Calu3 (cell line): ENCODE measurements at regions not wholly inside any gene's neighbourhood (a gene's known extent, or its start where the extent isn't known, plus 50 kb on each side); places are given as distances from the start of the nearest gene placed in this dataset.

ENCODE experiments used
- BruUV-seq: library from RNA; stranded (reverse); fragments of 400-500 nt; replicated peaks from 2 replicates; lab custom pipeline; 2021; lab: Mats Ljungman, UMichigan
- CTCF ChIA-PET: fragments of 300-600 bp; sonication (Branson Sonifier 250); formaldehyde crosslinking; loops from one replicate; lab custom pipeline; 2022; ENCODE audit warnings: antibody characterized with exemption; lab: Charles Lee
- DNase-seq: peaks from one replicate; pipeline ENCODE4 v3.0.0; 2022
- H3K27ac Mint-ChIP-seq: one replicate; pipeline ENCODE4 v1.8.0; 2022; ENCODE audit warnings: mixed read lengths; ENCODE audit not compliant: unreplicated experiment
- H3K27me3 Mint-ChIP-seq: one replicate; pipeline ENCODE4 v1.8.0; 2022; ENCODE audit warnings: mixed read lengths; ENCODE audit not compliant: unreplicated experiment
- H3K36me3 Mint-ChIP-seq: one replicate; pipeline ENCODE4 v1.8.0; 2022; ENCODE audit warnings: mild to moderate bottlenecking, moderate library complexity, mixed read lengths; ENCODE audit not compliant: insufficient read depth, unreplicated experiment
- H3K4me1 Mint-ChIP-seq: one replicate; pipeline ENCODE4 v1.8.0; 2022; ENCODE audit warnings: mild to moderate bottlenecking, low read depth, mixed read lengths; ENCODE audit not compliant: unreplicated experiment
- H3K4me3 Mint-ChIP-seq: one replicate; pipeline ENCODE4 v1.8.0; 2022; ENCODE audit warnings: mild to moderate bottlenecking, low read depth, moderate library complexity, mixed read lengths; ENCODE audit not compliant: unreplicated experiment
- H3K9me3 Mint-ChIP-seq: one replicate; pipeline ENCODE4 v1.8.0; 2022; ENCODE audit warnings: low read depth, mixed read lengths; ENCODE audit not compliant: unreplicated experiment
- CTCF ChIP-seq: fragments of 200-600 bp; IDR thresholded peaks from one replicate; pipeline ENCODE4 v1.8.0; 2022; ENCODE audit warnings: antibody characterized with exemption; ENCODE audit not compliant: unreplicated experiment
- intact Hi-C: fragments of 100-400 bp; cut with micrococcal nuclease; formaldehyde crosslinking; loops from one replicate; pipeline ENCODE4 v1.10.0; 2022; ENCODE audit not compliant: unreplicated experiment

GRCh38 chr4:19776929-19777328, 474.8 kb upstream of the SLIT2 start:
- no peaks in the 10 kb centered on the region for H3K27me3 Mint-ChIP-seq
- BruUV-seq, result no TSS peak
- H3K9me3 Mint-ChIP-seq, result no peaks in the 10 kb centered on the region
- TF ChIP-seq CTCF, result no peak
- no peak for DNase-seq
- no peak overlapping the region for H3K4me3 Mint-ChIP-seq
- H3K27ac Mint-ChIP-seq, result peak overlapping the region; percentile 90
- peaks cover 8% of the 10 kb centered on the region for H3K36me3 Mint-ChIP-seq
- H3K4me1 Mint-ChIP-seq, result peaks cover 47% of the 10 kb centered on the region
- CTCF ChIA-PET, result no interaction called here
- intact Hi-C loops, result loop anchor here (5.0 to 10.0 kb wide), 3 partner anchors 40 to 468 kb away; no protein-coding TSS in a partner anchor

- peaks cover 42% of the 10 kb centered on the region for H3K4me1 Mint-ChIP-seq
- no TSS peak for BruUV-seq
- no peaks in the 10 kb centered on the region for H3K27me3 Mint-ChIP-seq
- CTCF ChIA-PET, result no interaction called here
- peak; percentile 47 for DNase-seq
- no peak for TF ChIP-seq CTCF
- H3K36me3 Mint-ChIP-seq, result peaks cover 8% of the 10 kb centered on the region
- peak overlapping the region; percentile 90 for H3K27ac Mint-ChIP-seq
- H3K4me3 Mint-ChIP-seq, result peak overlapping the region; percentile 57
- no peaks in the 10 kb centered on the region for H3K9me3 Mint-ChIP-seq
- intact Hi-C loops, result loop anchor here (5.0 to 10.0 kb wide), 3 partner anchors 39 to 469 kb away; no protein-coding TSS in a partner anchor
These were observed 475.7 kb upstream of the SLIT2 start for GRCh38 chr4:19776021-19776459.

GRCh38 chr4:19774690-19775256, 476.9 kb upstream of the SLIT2 start:
- Mint-ChIP-seq H3K9me3 (peaks cover 3% of the 10 kb centered on the region), H3K27ac (no peak overlapping the region)
- intact Hi-C loops, result loop anchor here (5.0 to 10.0 kb wide), 3 partner anchors 37 to 470 kb away; no protein-coding TSS in a partner anchor

GRCh38 chr4:19772581-19772980, 479.1 kb upstream of the SLIT2 start:
- Mint-ChIP-seq H3K9me3 (peaks cover 3% of the 10 kb centered on the region), H3K27ac (no peak overlapping the region), H3K27me3 (no peaks in the 10 kb centered on the region), H3K36me3 (peaks cover 8% of the 10 kb centered on the region), H3K4me3 (no peak overlapping the region), H3K4me1 (peaks cover 28% of the 10 kb centered on the region)
- BruUV-seq, result no TSS peak
- CTCF ChIA-PET, result no interaction called here
- intact Hi-C loops, result loop anchor here (10.0 kb wide), 1 partner anchor 472 kb away; no protein-coding TSS in a partner anchor
- TF ChIP-seq CTCF, result no peak
- no peak for DNase-seq

More at GRCh38 chr4:19774690-19775256, 476.9 kb upstream of the SLIT2 start:
- no peak for DNase-seq
- H3K27me3 Mint-ChIP-seq, result no peaks in the 10 kb centered on the region
- H3K36me3 Mint-ChIP-seq, result peaks cover 8% of the 10 kb centered on the region
- no peak for TF ChIP-seq CTCF
- peaks cover 37% of the 10 kb centered on the region for H3K4me1 Mint-ChIP-seq
- no TSS peak for BruUV-seq
- H3K4me3 Mint-ChIP-seq, result no peak overlapping the region
- CTCF ChIA-PET, result no interaction called here
